NCI-H187 treated with DMSO at 0.1 percent for 48 hours (cell line): ENCODE measurements at regions not wholly inside any gene's neighbourhood (a gene's known extent, or its start where the extent isn't known, plus 50 kb on each side); places are given as distances from the start of the nearest gene placed in this dataset.

Experiments used
- DNase-seq: peaks from one replicate; lab custom pipeline; 2025; lab: John Stamatoyannopoulos, UW

GRCh38 chr11:13104619-13105236, 95.6 kb downstream of the RASSF10 start:
- DNase-seq = no peak

GRCh38 chr11:13105237-13105844, 96.2 kb downstream of the RASSF10 start:
- DNase-seq = peak; percentile 41

GRCh38 chr11:13107544-13108044, 98.5 kb downstream of the RASSF10 start:
- no peak for DNase-seq

- DNase-seq = no peak
These were observed 99.3 kb downstream of the RASSF10 start for GRCh38 chr11:13108416-13108815.

GRCh38 chr11:13109616-13110015, 100.5 kb downstream of the RASSF10 start:
- no peak for DNase-seq

- DNase-seq = no peak
These were observed 101.0 kb downstream of the RASSF10 start for GRCh38 chr11:13110145-13110544.

- DNase-seq = peak; percentile 81
These were observed 102.1 kb downstream of the RASSF10 start for GRCh38 chr11:13110929-13111812.

GRCh38 chr11:13111813-13112130, 102.7 kb downstream of the RASSF10 start:
- no peak for DNase-seq

- DNase-seq = peak; percentile 89
These were observed 105.7 kb downstream of the RASSF10 start for GRCh38 chr11:13114566-13115379.

- DNase-seq = no peak
These were observed 106.2 kb downstream of the RASSF10 start for GRCh38 chr11:13115380-13115675.

GRCh38 chr11:13116491-13116890, 107.4 kb downstream of the RASSF10 start:
- no peak for DNase-seq

- DNase-seq = no peak
These were observed 108.2 kb downstream of the RASSF10 start for GRCh38 chr11:13117344-13117743.

GRCh38 chr11:13118194-13118593, 109.1 kb downstream of the RASSF10 start:
- DNase-seq = no peak

- no peak for DNase-seq
These were observed 109.5 kb downstream of the RASSF10 start for GRCh38 chr11:13118650-13119049.

GRCh38 chr11:13119361-13119760, 110.2 kb downstream of the RASSF10 start:
- DNase-seq = no peak

- DNase-seq = peak; percentile 30
These were observed 110.9 kb downstream of the RASSF10 start for GRCh38 chr11:13119941-13120520.

- DNase-seq = no peak
These were observed 111.6 kb downstream of the RASSF10 start for GRCh38 chr11:13120691-13121090.

GRCh38 chr11:13126430-13126829, 117.3 kb downstream of the RASSF10 start:
- peak; percentile 77 for DNase-seq

GRCh38 chr11:13127161-13127560, 118.0 kb downstream of the RASSF10 start:
- no peak for DNase-seq

- no peak for DNase-seq
These were observed 119.2 kb downstream of the RASSF10 start for GRCh38 chr11:13128354-13128753.

GRCh38 chr11:13134066-13134465, 125.0 kb downstream of the RASSF10 start:
- DNase-seq = no peak

GRCh38 chr11:13134886-13135285, 125.8 kb downstream of the RASSF10 start:
- DNase-seq = no peak
